Mesothelial cell of epicardium (in vitro differentiated cells): ENCODE measurements at regions not wholly inside any gene's neighbourhood (a gene's known extent, or its start where the extent isn't known, plus 50 kb on each side); places are given as distances from the start of the nearest gene placed in this dataset.

Experiments
- DNase-seq, 2 experiments: peaks; one replicate each; pipeline ENCODE4 v3.0.0; 2021; ENCODE audit warnings: low spot score in 2 of 2; ENCODE audit not compliant: unreplicated experiment in 2 of 2
- H3K27ac Mint-ChIP-seq: 2 replicates; pipeline ENCODE4 v1.8.0; 2021; ENCODE audit warnings: mixed read lengths
- H3K27me3 Mint-ChIP-seq: 2 replicates; pipeline ENCODE4 v1.8.0; 2021; ENCODE audit warnings: low read depth, mixed read lengths
- H3K36me3 Mint-ChIP-seq: 2 replicates; pipeline ENCODE4 v1.8.0; 2021; ENCODE audit warnings: mixed read lengths
- H3K4me1 Mint-ChIP-seq: 2 replicates; pipeline ENCODE4 v1.8.0; 2021; ENCODE audit warnings: mixed read lengths
- H3K4me3 Mint-ChIP-seq: 2 replicates; pipeline ENCODE4 v1.8.0; 2021; ENCODE audit warnings: mild to moderate bottlenecking, moderate library complexity, mixed read lengths
- H3K9me3 Mint-ChIP-seq: 2 replicates; pipeline ENCODE4 v1.8.0; 2021; ENCODE audit warnings: mixed read lengths
- TF ChIP-seq, protein P1 (sequence below): fragments of 200-600 bp; sonication (generic); IDR thresholded peaks from one replicate; pipeline ENCODE4 v1.5.0; 2021; ENCODE audit warnings: antibody characterized with exemption; ENCODE audit not compliant: unreplicated experiment

DNA sequence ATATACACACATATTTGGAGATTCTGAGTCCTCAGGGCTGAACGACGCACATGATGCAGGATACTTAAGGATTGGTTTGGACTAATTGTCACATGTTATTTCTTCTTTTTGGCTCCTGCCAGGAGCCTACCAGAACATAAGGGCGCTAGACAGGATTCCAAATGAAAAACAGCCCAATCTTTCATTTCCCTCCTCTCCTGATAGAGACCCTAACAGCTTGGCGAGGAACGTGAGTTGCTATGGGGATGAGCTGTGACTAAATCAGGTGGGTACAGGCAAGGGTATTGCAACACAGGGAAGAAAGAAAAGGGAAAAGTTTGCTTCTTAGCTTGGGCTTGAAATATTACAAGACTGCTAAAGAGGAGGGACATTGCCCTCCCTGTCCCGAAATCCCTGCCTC, 109.9 kb downstream of the AIPL1 start:
- peaks cover 33% of the 10 kb centered on the region for H3K27me3 Mint-ChIP-seq
- DNase-seq, result no peak
- no peak overlapping the region for H3K4me3 Mint-ChIP-seq
- TF ChIP-seq, protein P1, sequence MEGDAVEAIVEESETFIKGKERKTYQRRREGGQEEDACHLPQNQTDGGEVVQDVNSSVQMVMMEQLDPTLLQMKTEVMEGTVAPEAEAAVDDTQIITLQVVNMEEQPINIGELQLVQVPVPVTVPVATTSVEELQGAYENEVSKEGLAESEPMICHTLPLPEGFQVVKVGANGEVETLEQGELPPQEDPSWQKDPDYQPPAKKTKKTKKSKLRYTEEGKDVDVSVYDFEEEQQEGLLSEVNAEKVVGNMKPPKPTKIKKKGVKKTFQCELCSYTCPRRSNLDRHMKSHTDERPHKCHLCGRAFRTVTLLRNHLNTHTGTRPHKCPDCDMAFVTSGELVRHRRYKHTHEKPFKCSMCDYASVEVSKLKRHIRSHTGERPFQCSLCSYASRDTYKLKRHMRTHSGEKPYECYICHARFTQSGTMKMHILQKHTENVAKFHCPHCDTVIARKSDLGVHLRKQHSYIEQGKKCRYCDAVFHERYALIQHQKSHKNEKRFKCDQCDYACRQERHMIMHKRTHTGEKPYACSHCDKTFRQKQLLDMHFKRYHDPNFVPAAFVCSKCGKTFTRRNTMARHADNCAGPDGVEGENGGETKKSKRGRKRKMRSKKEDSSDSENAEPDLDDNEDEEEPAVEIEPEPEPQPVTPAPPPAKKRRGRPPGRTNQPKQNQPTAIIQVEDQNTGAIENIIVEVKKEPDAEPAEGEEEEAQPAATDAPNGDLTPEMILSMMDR, result no peak
- no peak overlapping the region for H3K27ac Mint-ChIP-seq
- H3K9me3 Mint-ChIP-seq, result peaks cover 9% of the 10 kb centered on the region
- no peaks in the 10 kb centered on the region for H3K36me3 Mint-ChIP-seq
- peaks cover 4% of the 10 kb centered on the region for H3K4me1 Mint-ChIP-seq

DNA sequence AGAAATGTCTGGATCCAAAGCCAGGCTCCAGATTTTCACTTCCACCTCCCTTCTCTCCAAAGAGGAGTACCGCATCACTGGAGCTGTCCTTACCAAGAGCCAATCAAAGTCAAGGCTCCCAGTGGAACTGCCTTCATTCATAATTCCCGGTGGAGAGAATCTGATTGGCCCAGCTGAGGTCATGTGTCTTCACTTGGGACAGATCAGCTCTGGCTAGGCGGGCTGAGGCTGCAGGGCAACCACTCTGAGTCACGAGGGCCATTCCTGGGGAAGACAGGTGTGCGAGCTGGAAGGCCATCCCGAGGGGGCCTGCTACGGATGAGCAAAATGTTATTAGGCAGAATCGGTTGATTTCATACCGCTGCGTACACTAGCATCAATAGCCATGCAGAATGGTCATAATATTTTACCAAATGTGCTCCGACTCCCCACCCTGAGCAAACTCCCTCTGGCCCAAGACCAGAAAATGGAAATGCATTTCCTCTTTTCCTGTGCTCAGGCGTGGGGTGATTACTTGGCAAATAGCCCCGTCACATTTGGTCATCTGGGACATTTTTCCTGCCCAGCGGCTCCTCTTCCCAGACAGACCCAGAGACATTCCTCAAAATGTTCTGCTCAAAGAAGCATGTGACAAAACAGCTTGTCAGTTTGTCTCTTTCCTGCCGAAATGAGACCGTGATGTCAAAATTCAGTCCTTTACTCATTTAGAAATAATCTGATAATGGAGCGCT, 111.1 kb downstream of the AIPL1 start:
- no peak for DNase-seq
- H3K36me3 Mint-ChIP-seq, result no peaks in the 10 kb centered on the region
- H3K4me1 Mint-ChIP-seq, result peaks cover 4% of the 10 kb centered on the region
- H3K4me3 Mint-ChIP-seq, result no peak overlapping the region
- peaks cover 9% of the 10 kb centered on the region for H3K9me3 Mint-ChIP-seq
- H3K27ac Mint-ChIP-seq, result no peak overlapping the region
- peaks cover 28% of the 10 kb centered on the region for H3K27me3 Mint-ChIP-seq
- TF ChIP-seq, protein P1, result no peak

DNA sequence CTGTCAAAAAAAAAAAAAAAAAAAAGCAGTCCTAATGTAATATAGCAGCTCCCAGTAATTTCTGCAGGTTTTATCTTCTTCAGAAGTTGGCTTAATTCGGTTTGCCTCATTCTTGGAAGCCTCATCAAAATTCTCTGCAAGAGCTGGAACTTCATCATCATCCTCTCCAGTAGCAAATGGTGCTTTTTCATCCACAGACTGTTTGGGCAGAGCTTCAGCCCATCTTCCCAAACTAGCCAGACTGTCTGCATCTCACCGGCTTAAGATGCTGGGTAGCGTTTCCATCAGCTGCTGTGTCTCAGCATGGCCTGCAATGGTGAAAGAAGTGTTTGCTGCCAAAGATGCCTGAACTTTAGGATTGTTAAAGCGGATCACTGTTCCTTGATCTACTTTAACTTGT, 112.6 kb downstream of the AIPL1 start:
- TF ChIP-seq, protein P1, result no peak
- Mint-ChIP-seq H3K4me1 (peaks cover 4% of the 10 kb centered on the region), H3K27ac (no peak overlapping the region), H3K4me3 (no peak overlapping the region), H3K27me3 (peaks cover 24% of the 10 kb centered on the region), H3K9me3 (peaks cover 9% of the 10 kb centered on the region), H3K36me3 (no peaks in the 10 kb centered on the region)
- no peak for DNase-seq

DNA sequence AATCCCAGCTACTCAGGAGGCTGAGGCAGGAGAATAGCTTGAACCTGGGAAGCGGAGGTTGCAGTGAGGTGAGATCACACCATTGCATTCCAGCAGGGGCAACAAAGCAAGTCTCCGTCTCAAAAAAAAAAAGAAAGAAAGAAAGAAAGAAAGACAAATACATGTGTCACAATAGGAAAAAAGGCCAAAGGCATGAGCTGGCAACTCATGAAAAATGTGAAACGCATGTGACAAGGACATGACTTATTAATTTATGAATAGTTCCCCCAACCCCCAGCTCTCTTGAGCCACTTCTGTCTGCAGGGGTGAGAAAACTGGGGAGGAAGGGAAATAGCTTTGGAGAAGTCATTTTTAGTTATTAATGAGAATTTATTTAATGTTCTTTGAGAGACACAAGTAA, 120.6 kb downstream of the AIPL1 start:
- no peaks in the 10 kb centered on the region for H3K9me3 Mint-ChIP-seq
- no peak overlapping the region for H3K4me3 Mint-ChIP-seq
- H3K27ac Mint-ChIP-seq, result no peak overlapping the region
- H3K27me3 Mint-ChIP-seq, result peaks cover 33% of the 10 kb centered on the region
- no peaks in the 10 kb centered on the region for H3K36me3 Mint-ChIP-seq
- H3K4me1 Mint-ChIP-seq, result no peaks in the 10 kb centered on the region
- TF ChIP-seq, protein P1, result no peak
- DNase-seq, result no peak

DNA sequence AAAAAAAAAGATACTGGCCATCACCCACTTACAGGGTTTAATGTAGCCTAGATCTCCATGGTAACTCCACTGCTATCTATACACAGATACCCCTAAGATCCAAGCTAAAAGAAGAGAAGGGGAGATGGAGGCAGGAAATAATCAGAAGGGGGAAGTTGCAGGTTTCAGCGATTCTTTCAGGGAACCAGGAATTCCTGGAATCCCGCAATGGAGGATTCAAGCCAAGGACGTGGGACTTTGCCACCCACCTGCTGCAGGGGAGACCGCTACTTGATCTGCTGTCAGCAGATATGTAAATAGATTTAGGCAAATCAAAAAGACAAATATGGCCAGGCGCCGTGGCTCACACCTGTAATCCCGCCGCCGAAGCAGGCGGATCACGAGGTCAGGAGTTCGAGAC, 121.1 kb downstream of the AIPL1 start:
- Mint-ChIP-seq H3K4me1 (no peaks in the 10 kb centered on the region), H3K9me3 (no peaks in the 10 kb centered on the region), H3K27me3 (peaks cover 33% of the 10 kb centered on the region), H3K27ac (no peak overlapping the region), H3K4me3 (no peak overlapping the region), H3K36me3 (no peaks in the 10 kb centered on the region)
- DNase-seq, result no peak
- TF ChIP-seq, protein P1, result no peak
